ENCODE measurements at regions not wholly inside any gene's neighbourhood (a gene's known extent, or its start where the extent isn't known, plus 50 kb on each side); places are given as distances from the start of the nearest gene placed in this dataset.

DNA sequence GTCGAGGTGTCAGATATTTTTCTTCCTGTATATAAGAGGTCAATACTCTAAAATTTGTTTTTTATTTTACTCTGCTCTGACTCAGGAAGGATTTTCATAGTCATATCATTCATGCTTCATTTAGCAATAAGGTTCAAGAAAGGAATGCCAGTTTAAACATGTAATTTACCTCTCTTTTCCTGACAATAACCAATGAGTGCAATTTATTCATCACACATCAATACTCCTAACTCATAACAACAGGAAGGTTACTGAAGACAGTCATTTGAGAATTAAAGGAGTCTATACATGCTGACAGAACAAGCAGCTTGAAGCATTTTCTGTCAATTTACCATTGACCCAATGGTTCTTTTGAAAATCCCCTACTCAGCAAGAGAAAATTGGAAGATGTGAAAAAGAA lies 190.3 kb upstream of the RPS6KA3 start:
- TF ChIP-seq CTCF (IDR thresholded peaks at IDR 0.05) = no peak
- TF ChIP-seq NFYB (CRISPR knock-in tag; conservative IDR thresholded peaks at IDR 0.05; ENCODE audit: low read depth) = no peak
- no peak for TF ChIP-seq ZNF423 (CRISPR knock-in tag; IDR thresholded peaks at IDR 0.05)

Measured in WTC11 (cell line).